ENCODE measurements at regions not wholly inside any gene's neighbourhood (a gene's known extent, or its start where the extent isn't known, plus 50 kb on each side); places are given as distances from the start of the nearest gene placed in this dataset.

- TF ChIP-seq, protein P1, sequence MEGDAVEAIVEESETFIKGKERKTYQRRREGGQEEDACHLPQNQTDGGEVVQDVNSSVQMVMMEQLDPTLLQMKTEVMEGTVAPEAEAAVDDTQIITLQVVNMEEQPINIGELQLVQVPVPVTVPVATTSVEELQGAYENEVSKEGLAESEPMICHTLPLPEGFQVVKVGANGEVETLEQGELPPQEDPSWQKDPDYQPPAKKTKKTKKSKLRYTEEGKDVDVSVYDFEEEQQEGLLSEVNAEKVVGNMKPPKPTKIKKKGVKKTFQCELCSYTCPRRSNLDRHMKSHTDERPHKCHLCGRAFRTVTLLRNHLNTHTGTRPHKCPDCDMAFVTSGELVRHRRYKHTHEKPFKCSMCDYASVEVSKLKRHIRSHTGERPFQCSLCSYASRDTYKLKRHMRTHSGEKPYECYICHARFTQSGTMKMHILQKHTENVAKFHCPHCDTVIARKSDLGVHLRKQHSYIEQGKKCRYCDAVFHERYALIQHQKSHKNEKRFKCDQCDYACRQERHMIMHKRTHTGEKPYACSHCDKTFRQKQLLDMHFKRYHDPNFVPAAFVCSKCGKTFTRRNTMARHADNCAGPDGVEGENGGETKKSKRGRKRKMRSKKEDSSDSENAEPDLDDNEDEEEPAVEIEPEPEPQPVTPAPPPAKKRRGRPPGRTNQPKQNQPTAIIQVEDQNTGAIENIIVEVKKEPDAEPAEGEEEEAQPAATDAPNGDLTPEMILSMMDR (IDR thresholded peaks at IDR 0.05): no peak
- TF ChIP-seq POLR2A (IDR thresholded peaks at IDR 0.05): no peak
- no peak for TF ChIP-seq EP300 (IDR thresholded peaks at IDR 0.05)
These were observed 83.9 kb downstream of the ARL6IP4 start for GRCh38 chr12:123064366-123064765.

Data from tibial nerve (tissue), 4 donors.